Bronchial epithelial cell (primary cell): ENCODE measurements at regions not wholly inside any gene's neighbourhood (a gene's known extent, or its start where the extent isn't known, plus 50 kb on each side); places are given as distances from the start of the nearest gene placed in this dataset.

Source experiments
- DNase-seq: peaks from one replicate; pipeline ENCODE4 v3.0.0-alpha.2; 2010; ENCODE audit warnings: low read depth
- FAIRE-seq: peaks from 2 replicates; lab custom pipeline; 2011; peaks lifted over from hg19 to GRCh38; lab: Jason Lieb, UNC
- H3K27me3 ChIP-seq: 2 replicates; pipeline ENCODE4 v1.5.1; 2011; ENCODE audit warnings: low read length; ENCODE audit not compliant: control insufficient read depth, insufficient read depth
- H3K36me3 ChIP-seq: 2 replicates; pipeline ENCODE4 v1.5.1; 2011; ENCODE audit warnings: low read length; ENCODE audit not compliant: control insufficient read depth, insufficient read depth
- H3K4me3 ChIP-seq: 2 replicates; pipeline ENCODE4 v1.5.1; 2011; ENCODE audit warnings: mild to moderate bottlenecking, low read depth, low read length, control low read depth
- CTCF ChIP-seq: IDR thresholded peaks from 2 replicates; pipeline ENCODE4 v1.5.1; 2011; ENCODE audit warnings: mild to moderate bottlenecking, moderate library complexity, low read length, control low read depth, inconsistent platforms; ENCODE audit not compliant: insufficient read depth, severe bottlenecking

- no peak for TF ChIP-seq CTCF
- DNase-seq = no peak
- H3K27me3 ChIP-seq = no peaks in the 10 kb centered on the region
- FAIRE-seq = no peak
- H3K4me3 ChIP-seq = no peak overlapping the region
- H3K36me3 ChIP-seq = no peaks in the 10 kb centered on the region
Measured at GRCh38 chr11:87401653-87402052, 363.9 kb downstream of the TMEM135 start.

GRCh38 chr11:87399341-87399740 is 361.6 kb downstream of the TMEM135 start:
- Histone ChIP-seq H3K36me3 (no peaks in the 10 kb centered on the region), H3K4me3 (no peak overlapping the region), H3K27me3 (no peaks in the 10 kb centered on the region)
- no peak for TF ChIP-seq CTCF
- DNase-seq (no peak), FAIRE-seq (no peak)

GRCh38 chr11:87398931-87399330 is 361.2 kb downstream of the TMEM135 start:
- no peak for FAIRE-seq

DNA sequence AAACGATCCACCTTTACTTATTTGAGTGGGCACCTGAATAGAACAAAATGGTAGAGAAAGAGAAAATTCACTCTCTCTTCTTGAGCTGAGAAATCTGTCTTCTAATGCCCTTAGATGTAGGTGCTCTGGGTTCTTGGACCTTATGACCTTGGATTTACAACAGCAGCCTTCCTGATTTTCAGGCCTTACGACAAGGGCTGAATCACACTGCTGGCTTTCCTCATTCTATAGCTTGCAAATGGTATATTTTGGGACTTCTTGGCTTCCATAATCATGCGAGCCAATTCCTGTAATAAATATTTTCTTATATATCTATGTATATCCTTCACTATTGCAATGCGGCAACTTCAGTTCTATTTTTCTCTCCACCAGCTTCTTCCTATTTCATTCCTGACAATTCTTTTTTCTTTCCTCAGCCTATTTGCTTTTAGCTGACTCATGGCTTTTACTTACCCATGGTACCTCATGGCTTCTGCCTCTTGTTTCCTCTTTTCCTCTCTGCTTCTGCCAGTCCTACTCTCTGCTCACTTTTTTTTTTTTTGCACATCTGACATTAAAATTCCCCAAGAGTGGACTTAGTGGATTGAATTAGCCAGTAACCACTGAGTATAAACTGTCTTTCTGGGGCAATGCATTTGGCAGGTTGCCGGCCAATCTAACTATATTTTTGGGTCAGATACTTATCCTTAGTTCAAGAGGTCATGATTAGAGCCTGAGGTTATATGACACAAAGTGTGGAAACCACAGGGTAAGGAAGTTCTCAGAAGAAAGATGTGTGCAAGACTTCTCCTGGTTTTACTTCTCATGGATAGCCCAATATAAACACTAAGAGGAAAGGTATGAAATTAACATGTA is 359.5 kb downstream of the TMEM135 start:
- TF ChIP-seq CTCF = no peak
- FAIRE-seq (no peak), DNase-seq (peak; percentile 63)
- no peak overlapping the region for H3K4me3 ChIP-seq
- H3K36me3 ChIP-seq = no peaks in the 10 kb centered on the region
- H3K27me3 ChIP-seq = no peaks in the 10 kb centered on the region

More at GRCh38 chr11:87398931-87399330, 361.2 kb downstream of the TMEM135 start:
- Histone ChIP-seq H3K36me3 (no peaks in the 10 kb centered on the region), H3K27me3 (no peaks in the 10 kb centered on the region), H3K4me3 (no peak overlapping the region)
- DNase-seq = no peak
- no peak for TF ChIP-seq CTCF

DNA sequence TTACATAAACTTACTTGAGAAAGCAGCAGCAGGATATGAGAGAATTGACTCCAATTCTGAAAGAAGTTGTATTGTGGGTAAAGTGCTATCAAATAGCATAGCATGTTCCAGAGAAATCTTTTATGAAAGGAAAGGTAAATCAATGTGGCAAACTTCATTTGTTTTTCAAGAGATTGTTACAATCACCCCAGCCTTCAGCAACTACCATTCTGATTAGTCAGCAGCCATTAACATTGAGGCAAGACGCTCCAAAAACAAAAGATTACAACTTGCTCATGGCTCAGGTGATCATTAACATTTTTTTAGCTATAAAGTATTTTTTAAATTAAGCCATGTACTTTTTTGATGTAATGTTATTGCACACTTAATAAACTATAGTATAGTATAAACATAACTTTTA is 357.2 kb downstream of the TMEM135 start:
- peak; percentile 43 for DNase-seq
- no peak for FAIRE-seq
- no peak for TF ChIP-seq CTCF

More for the DNA sequence above, 357.2 kb downstream of the TMEM135 start:
- Histone ChIP-seq H3K4me3 (no peak overlapping the region), H3K27me3 (no peaks in the 10 kb centered on the region), H3K36me3 (no peaks in the 10 kb centered on the region)
